ENCODE measurements at regions not wholly inside any gene's neighbourhood (a gene's known extent, or its start where the extent isn't known, plus 50 kb on each side); places are given as distances from the start of the nearest gene placed in this dataset.
"Not testable (repeated sequence)": the region's sequence is repeated elsewhere in the genome, so short reads cannot be mapped to it uniquely, and the experiment has no call there.

GRCh38 chr6:80434691-80435350, 328.4 kb downstream of the BCKDHB start:
- TF ChIP-seq, protein P1, sequence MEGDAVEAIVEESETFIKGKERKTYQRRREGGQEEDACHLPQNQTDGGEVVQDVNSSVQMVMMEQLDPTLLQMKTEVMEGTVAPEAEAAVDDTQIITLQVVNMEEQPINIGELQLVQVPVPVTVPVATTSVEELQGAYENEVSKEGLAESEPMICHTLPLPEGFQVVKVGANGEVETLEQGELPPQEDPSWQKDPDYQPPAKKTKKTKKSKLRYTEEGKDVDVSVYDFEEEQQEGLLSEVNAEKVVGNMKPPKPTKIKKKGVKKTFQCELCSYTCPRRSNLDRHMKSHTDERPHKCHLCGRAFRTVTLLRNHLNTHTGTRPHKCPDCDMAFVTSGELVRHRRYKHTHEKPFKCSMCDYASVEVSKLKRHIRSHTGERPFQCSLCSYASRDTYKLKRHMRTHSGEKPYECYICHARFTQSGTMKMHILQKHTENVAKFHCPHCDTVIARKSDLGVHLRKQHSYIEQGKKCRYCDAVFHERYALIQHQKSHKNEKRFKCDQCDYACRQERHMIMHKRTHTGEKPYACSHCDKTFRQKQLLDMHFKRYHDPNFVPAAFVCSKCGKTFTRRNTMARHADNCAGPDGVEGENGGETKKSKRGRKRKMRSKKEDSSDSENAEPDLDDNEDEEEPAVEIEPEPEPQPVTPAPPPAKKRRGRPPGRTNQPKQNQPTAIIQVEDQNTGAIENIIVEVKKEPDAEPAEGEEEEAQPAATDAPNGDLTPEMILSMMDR (IDR thresholded peaks at IDR 0.05): no peak
- Histone ChIP-seq H3K27ac (no peak overlapping the region), H3K4me3 (no peak overlapping the region)
- no peak for DNase-seq (ENCODE audit: low spot score)

DNA sequence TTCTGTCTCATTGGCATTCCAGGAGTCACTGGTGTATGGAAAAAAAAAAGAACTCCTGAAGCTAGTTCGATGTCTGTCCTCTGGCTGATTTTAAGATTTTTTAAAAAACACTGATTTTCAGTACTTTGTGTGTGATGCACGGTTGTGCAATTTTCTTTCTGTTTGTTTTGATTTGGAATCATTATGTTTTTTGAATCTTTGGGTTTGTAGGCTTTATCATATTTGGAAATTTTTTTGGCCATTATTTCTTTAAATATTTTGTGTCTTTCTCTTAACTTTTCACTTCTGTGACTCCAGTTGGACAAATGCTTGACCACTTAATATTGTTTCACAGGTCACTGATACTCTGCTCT, 327.2 kb downstream of the BCKDHB start:
- no peak overlapping the region for H3K27ac ChIP-seq
- TF ChIP-seq, protein P1 (IDR thresholded peaks at IDR 0.05): no peak

DNA sequence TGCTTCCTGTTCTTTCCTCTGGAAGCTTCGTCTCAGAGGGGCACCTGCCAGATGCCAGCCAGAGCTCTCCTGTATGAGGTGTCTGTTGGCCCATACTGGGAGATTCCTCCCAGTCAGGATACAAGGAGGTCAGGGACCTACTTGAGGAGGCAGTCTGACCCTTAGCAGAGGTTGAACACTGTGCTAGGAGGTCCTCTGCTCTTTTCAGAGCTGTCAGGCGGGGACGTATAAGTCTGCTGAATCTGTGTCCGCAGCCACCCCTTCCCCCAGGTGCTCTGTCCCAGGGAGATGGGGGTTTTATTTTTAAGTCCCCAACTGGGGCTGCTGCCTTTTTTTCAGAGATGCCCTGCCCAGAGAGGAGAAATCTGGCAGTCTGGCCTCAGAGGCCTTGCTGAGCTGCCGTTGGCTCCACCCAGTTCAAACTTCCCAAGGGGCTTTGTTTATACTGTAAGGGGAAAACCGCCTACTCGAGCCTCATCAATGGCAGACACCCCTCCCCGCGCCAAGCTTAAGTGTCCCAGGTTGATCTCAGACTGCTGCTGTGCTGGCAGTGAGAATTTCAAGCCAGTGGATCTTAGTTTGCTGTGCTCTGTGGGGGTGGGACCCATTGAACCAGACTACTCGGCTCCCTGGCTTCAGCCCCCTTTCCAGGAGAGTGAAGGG, 326.7 kb downstream of the BCKDHB start:
- Histone ChIP-seq H3K4me3 (no peak overlapping the region), H3K27ac (no peak overlapping the region)
- DNase-seq (ENCODE audit: low spot score): no peak
- TF ChIP-seq, protein P1 (IDR thresholded peaks at IDR 0.05): no peak

More for the DNA sequence above, 327.2 kb downstream of the BCKDHB start:
- no peak for DNase-seq (ENCODE audit: low spot score)
- no peak overlapping the region for H3K4me3 ChIP-seq

DNA sequence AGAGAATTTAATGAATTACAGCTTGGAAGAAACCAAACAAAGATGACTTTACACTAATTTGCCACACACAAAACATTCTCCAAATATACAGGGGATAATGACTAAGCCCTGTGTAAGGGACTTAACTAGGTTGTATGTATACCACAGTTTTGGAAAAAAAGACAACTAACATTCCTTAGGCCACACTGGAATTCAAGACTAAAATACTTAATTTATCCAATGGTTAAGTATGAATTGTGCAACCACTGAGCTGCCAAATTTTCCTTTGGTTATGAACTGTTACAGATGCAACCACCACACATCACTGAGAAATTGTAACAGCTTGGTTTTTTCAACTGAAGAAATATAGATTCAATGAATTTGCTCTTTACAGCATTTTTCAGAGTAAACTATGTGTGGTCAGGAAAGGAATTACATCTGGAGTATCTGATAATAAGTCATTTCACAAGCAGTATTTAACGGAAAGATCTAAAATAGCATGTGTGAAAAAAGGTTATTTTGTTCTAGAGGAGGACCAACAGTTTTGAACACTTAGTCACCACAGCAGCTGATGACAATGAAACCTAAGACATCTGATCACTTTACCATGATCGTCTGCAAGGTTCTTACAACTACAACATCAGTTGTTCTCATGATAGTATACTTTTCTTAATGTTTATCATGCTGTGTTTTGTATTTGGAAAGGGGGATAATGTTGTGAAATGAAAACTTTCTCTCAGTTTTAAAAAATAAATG, 318.8 kb downstream of the BCKDHB start:
- no peak overlapping the region for H3K27ac ChIP-seq
- no peak for DNase-seq (ENCODE audit: low spot score)
- TF ChIP-seq, protein P1 (IDR thresholded peaks at IDR 0.05): no peak
- no peak overlapping the region for H3K4me3 ChIP-seq

- TF ChIP-seq, protein P1 (IDR thresholded peaks at IDR 0.05): no peak
- no peak overlapping the region for H3K4me3 ChIP-seq
- no peak overlapping the region for H3K27ac ChIP-seq
- no peak for DNase-seq (ENCODE audit: low spot score)
These were observed 305.0 kb downstream of the BCKDHB start for GRCh38 chr6:80411486-80411885.

GRCh38 chr6:80407976-80408375, 301.5 kb downstream of the BCKDHB start:
- H3K4me3 ChIP-seq; DNase-seq (ENCODE audit: low spot score); H3K27ac ChIP-seq: not testable (repeated sequence)

- Histone ChIP-seq H3K27ac (no peak overlapping the region), H3K4me3 (no peak overlapping the region)
- no peak for DNase-seq (ENCODE audit: low spot score)
- TF ChIP-seq, protein P1 (IDR thresholded peaks at IDR 0.05): no peak
These were observed 298.4 kb downstream of the BCKDHB start for GRCh38 chr6:80404889-80405288.
